Left cardiac atrium (tissue), 4 donors: ENCODE measurements at regions not wholly inside any gene's neighbourhood (a gene's known extent, or its start where the extent isn't known, plus 50 kb on each side); places are given as distances from the start of the nearest gene placed in this dataset.

ENCODE experiments used
- ATAC-seq, 2 donors: fragments of 200-7000 bp; cut with Tn5 transposase; one replicate each; pipeline ENCODE4 v1.9.1; 2020; ENCODE audit warnings: mild to moderate bottlenecking in 2 of 2, moderate library complexity in 2 of 2
- DNase-seq: peaks from one replicate; pipeline ENCODE4 v3.0.0-alpha.2; 2020
- intact Hi-C, 2 donors: fragments of 100-400 bp; cut with DNase I; formaldehyde crosslinking; loops; one replicate each; pipeline versions ENCODE4 v1.14.1 to v1.15.1; 2022 to 2023
- donor health status: DM: no; HTN: yes; CAD: no.
- donor health status: DM: no; HTN: yes; CAD: no; lungs with severe emphysema.
- donor health status: DM: yes; HTN: yes; CAD: no.
- donor health status: Dilated cardiomyopathy.

- intact Hi-C loops = no loop called here
- ATAC-seq (no peak), DNase-seq (no peak)
These were observed 132.1 kb upstream of the ZMIZ1 start for GRCh38 chr10:78936412-78937342.

- intact Hi-C loops = no loop called here
- no peak for DNase-seq
These were observed 131.4 kb upstream of the ZMIZ1 start for GRCh38 chr10:78937393-78937792.

GRCh38 chr10:78937800-78938694 is 130.7 kb upstream of the ZMIZ1 start:
- intact Hi-C loops = no loop called here
- DNase-seq (peak; percentile 60), ATAC-seq (peak; percentile 31 to 45)

More at GRCh38 chr10:78937393-78937792, 131.4 kb upstream of the ZMIZ1 start:
- ATAC-seq = no peak

GRCh38 chr10:78938695-78939672 is 129.8 kb upstream of the ZMIZ1 start:
- intact Hi-C loops = no loop called here
- ATAC-seq = no peak
- no peak for DNase-seq

- no peak for DNase-seq
- intact Hi-C loops = no loop called here
- no peak for ATAC-seq
These were observed 126.7 kb upstream of the ZMIZ1 start for GRCh38 chr10:78942091-78942501.

GRCh38 chr10:78944723-78945312 is 123.9 kb upstream of the ZMIZ1 start:
- intact Hi-C loops = no loop called here
- ATAC-seq (peak; percentile 91 to 93), DNase-seq (no peak)

GRCh38 chr10:78945838-78946237 is 122.9 kb upstream of the ZMIZ1 start:
- intact Hi-C loops = no loop called here
- DNase-seq (no peak), ATAC-seq (no peak)

- ATAC-seq = no peak
- intact Hi-C loops = no loop called here
- DNase-seq = no peak
These were observed 121.5 kb upstream of the ZMIZ1 start for GRCh38 chr10:78947226-78947625.

GRCh38 chr10:78947733-78948132 is 121.0 kb upstream of the ZMIZ1 start:
- no peak for DNase-seq
- intact Hi-C loops = no loop called here
- ATAC-seq = no peak

GRCh38 chr10:78948621-78949030 is 120.1 kb upstream of the ZMIZ1 start:
- no peak for ATAC-seq
- intact Hi-C loops = no loop called here
- DNase-seq = no peak

- DNase-seq = no peak
- intact Hi-C loops = no loop called here
- no peak for ATAC-seq
These were observed 117.8 kb upstream of the ZMIZ1 start for GRCh38 chr10:78950656-78951587.

GRCh38 chr10:78952030-78952429 is 116.7 kb upstream of the ZMIZ1 start:
- DNase-seq (no peak), ATAC-seq (no peak)
- intact Hi-C loops = no loop called here

- ATAC-seq (peak; percentile 65 to 70), DNase-seq (peak; percentile 62)
- intact Hi-C loops = no loop called here
These were observed 116.1 kb upstream of the ZMIZ1 start for GRCh38 chr10:78952686-78953085.

- intact Hi-C loops = no loop called here
- ATAC-seq = peak; percentile 68 to 77
- DNase-seq = peak; percentile 48
These were observed 115.5 kb upstream of the ZMIZ1 start for GRCh38 chr10:78953113-78953798.

- intact Hi-C loops = no loop called here
- ATAC-seq = no peak
- DNase-seq = no peak
These were observed 114.9 kb upstream of the ZMIZ1 start for GRCh38 chr10:78953799-78954297.

GRCh38 chr10:78954689-78955088 is 114.1 kb upstream of the ZMIZ1 start:
- DNase-seq (no peak), ATAC-seq (no peak)
- intact Hi-C loops = no loop called here

GRCh38 chr10:78955206-78955605 is 113.6 kb upstream of the ZMIZ1 start:
- no peak for DNase-seq
- intact Hi-C loops = no loop called here
- no peak for ATAC-seq
